ENCODE measurements at regions not wholly inside any gene's neighbourhood (a gene's known extent, or its start where the extent isn't known, plus 50 kb on each side); places are given as distances from the start of the nearest gene placed in this dataset.
A peak's percentile ranks its signal among the peaks of the same experiment; 100 is the strongest.

DNA sequence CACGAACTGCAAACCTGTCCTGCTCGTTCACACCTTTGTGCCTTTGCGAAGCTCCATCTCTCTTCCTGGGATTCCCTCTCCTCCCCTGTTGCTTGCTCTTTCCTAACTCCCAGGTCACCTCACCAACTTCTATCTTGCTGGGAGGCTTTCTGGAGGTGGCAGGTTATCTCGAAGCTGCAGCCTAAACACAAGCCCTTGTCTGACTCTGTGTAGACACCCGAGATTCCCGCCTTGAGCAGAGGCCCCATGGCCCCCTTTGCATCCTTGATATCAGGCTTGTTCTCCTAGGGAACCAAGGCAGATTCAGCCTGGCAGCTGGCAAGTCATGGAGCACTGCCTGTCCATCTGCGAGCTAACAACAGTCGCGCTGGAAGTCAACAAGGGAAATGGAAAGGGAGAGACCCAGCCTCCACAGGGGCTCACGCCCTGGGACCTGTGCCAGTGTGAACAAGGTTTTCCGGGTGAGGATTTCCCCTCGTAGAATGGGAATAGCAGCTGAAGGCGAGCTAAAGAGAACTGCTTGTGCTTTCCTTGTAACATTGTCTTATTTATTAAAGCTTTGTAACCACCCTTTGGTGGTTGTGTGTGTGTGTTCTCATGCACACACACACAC lies 109.5 kb upstream of the JUN start:
- no peak for ATAC-seq

DNA sequence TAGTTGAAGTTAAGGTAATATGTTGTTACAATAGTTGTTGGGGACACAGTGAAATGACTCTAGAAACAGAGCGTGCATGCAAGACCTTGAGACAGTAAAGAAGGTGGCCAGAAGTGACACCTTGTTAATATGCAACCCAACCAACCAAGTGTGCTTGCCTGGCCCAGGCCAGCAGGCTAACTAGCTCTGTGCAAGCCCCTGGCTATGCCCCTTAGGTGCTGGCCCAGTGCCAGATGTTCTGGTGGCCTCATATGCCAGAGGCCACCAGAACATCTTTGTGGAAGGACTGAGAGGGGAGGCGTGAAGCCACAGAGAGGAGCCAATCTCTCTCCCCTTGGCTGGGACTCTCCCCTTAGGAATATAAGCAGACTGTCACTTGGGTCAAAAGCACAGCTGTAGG lies 111.2 kb upstream of the JUN start:
- no peak for ATAC-seq

DNA sequence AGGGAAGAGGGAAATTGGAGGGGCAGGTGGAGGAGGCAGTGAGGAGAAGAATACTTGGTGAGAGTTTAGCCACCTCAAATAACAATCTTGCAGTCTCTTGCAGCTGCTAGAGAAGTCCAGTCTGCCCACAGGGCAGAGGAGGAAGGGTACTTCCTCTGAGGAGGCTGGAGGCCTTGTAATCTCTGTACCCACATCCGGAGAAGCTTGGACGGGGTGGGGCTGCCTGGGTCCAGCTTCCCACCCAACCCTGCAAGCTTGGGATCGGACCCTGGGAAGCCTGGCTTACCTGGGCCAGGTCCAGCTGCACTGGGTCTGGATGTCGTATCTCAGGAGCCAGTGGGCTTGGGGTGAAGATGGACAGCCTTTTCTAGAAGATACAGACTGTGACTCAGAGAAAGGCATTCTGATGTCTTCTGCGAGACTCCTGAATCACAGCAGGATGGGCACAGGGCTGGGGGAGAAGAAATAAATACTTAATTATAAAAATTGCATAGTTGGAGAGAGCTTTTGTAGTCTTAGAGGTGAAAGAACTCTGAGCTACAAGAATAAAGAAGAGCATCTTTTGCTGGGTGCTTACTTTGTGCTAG lies 111.8 kb upstream of the JUN start:
- ATAC-seq: no peak

DNA sequence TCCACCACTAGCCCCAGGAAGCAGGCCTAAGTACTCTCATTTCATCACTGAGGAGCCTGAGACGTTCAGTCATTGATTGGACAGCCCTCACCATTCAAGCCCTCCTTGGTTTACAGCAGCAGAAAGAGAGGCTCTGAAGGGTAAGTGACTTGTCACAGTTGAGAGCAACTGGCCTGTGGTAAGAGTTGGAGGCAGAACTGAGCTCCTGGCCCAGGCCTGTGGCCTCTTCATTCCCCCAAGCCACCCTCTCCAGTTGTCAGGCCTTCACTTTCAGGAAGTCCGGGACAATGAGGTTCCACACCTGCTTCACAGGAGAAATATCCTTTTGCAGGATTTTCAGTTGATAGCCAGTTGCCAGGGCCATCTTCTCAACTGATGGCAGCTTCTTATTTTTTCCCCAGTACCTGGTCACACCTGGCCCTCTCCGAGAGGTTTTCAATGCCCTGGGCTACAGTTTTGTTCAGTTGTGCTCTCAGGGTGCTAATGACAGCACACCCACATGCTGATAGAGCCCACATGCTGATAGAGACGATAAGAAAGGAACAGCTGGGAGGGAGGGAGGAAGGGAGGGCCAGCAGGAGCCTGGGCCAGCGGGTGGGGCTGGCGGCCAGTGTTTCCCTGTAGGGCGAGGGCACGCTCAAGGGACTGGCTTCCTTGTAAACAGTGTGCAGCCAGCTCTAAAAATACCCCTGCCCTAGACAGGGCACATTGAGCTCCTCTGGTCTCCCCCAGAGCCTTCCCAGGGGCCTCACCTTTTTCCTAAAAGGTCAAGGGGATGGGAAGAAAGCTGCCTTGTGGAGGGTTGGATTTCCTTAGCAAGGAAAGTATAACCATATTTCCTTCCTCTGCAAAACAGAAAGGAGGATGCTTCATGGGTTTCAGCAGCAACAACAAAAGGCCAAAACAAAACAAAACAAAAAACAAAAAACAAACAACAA lies 112.7 kb upstream of the JUN start:
- ATAC-seq: no peak

DNA sequence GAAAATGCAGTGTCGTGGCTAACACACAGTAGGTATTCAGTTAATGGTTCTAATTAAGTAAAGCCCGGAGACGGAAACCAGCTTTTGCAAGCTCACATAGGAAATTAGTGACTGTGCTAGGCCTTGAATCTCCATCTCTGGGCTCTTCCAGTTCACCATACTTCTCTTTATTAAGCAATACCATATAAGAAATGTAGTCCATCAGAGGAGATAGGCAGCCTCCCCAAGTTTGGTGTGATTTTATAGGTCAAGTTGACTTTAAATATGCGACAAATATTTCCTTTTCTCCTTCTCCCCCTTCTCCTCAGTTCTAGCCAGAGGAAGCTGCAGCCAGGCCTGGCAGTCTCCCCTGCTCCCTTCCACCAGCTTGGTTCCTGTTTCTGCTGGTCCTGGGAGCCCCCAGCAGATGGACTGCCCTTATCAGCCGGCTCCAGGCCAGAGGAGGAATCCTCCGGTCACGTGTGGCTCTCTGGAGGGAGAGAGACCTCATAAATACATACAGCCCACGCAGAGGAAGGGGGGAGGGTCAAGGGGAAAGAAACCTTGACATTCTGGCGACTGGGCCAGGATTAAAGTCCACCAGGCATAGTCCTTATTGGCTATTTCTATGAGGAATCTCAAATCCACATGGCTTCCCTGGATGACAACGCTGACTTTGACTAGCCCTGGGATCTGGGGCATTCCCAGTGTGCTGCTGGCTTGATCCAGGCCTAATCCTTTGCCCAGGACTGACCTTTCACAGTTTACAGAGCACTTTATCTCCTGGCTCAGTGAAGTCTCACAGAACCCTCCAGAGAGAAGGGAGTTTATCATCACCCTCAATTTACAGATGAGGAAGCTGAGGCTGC lies 115.1 kb upstream of the JUN start:
- no peak for ATAC-seq

DNA sequence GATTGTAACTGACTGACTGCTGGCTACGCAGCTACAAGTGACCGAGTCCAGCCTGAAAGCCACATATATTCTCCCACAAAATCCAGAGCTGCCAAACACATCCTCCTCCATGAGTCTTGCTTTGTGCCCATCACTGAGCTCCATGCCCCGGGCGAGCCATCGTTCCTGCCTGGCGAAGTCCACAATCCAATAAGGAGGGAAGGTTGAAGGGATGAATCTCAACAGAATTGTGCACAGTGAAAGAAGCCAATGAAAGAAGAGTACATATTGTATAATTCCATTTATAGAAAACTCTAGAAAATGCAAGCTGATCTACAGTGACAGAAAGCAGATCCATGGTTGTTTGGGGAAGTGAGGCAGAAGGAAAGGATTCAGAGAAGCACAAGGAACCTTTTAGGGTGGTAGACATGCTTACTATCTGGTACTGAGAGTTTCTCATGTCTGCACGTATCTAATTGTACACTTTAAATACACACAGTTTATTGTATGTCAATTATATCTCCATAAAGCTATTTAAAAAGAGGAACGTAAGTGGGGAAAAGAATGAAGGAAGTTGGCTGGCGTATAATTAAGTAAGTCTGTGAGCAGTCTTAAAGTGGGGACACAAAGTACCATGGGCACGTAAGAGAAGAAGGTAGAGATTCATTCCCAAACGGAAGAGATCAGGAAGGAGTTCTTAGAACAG lies 115.9 kb upstream of the JUN start:
- ATAC-seq: no peak

DNA sequence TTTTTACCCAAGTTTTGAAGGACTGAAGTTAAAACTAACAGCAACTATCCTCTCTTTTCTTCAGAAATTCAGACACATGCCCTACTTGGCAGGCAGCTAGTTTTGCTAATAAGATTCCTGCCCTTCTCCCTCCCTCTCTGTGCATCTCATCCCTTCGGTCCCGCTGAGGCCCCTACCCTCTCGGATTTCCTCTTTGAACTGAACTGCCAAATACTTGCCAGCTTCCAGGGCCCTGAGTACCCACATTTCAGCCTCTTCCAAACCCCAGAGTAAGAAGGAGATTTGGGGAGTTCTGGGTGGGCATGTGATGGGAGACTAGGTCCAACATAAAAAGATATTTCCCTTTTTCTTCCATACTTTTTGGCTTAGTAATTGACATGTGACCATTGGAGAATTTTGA lies 116.5 kb upstream of the JUN start:
- no peak for ATAC-seq

DNA sequence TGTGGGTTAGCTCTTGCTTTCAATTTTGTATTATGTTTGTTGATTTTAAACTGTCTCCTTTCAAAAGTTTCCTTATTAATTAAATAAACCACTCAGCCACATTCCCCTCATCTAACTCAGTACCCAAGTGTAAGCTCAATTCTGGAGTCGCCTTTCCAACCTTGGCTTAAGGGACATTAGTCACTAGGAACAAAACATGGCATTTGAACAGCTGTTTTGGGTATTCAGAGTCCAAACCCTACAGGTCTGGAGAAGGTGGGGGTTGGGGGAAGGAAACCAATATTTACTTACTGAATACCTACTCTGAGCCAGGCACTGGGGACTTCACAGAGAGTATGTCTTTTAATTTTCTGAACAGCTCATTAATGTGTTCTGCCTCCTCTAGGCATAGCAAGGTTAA lies 117.2 kb upstream of the JUN start:
- no peak for ATAC-seq

DNA sequence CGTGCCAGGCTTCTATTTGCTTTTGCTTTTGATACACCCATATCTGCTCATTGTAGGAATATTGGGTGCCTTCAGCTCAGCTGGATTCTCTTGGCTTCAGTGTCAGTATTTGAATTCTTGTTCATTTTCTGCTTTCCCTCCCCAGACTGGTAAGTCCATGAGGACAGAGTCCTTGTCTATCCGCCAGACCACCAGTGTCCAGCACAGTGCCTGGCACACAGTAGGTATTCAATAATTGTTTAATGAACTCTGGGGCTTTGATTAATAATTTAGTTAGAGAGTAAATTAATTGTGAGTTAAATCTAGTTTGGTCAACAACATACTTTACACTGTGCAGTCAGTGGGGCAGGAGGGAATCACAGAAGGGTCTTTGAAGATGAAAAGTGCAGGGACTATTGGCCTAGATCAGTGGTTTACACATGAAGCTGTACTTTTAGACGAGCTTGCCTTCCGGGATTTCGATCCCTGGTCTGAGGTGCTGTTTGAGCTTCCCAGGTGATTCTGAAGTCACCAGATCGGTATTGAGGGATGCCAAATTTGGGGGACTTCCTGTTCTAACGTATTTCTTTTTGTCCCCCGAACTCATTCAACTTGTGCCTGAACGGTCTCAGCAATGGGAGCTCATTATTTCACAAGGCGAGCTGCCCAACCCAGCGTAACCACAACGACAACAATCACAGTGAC lies 119.1 kb upstream of the JUN start:
- no peak for ATAC-seq

DNA sequence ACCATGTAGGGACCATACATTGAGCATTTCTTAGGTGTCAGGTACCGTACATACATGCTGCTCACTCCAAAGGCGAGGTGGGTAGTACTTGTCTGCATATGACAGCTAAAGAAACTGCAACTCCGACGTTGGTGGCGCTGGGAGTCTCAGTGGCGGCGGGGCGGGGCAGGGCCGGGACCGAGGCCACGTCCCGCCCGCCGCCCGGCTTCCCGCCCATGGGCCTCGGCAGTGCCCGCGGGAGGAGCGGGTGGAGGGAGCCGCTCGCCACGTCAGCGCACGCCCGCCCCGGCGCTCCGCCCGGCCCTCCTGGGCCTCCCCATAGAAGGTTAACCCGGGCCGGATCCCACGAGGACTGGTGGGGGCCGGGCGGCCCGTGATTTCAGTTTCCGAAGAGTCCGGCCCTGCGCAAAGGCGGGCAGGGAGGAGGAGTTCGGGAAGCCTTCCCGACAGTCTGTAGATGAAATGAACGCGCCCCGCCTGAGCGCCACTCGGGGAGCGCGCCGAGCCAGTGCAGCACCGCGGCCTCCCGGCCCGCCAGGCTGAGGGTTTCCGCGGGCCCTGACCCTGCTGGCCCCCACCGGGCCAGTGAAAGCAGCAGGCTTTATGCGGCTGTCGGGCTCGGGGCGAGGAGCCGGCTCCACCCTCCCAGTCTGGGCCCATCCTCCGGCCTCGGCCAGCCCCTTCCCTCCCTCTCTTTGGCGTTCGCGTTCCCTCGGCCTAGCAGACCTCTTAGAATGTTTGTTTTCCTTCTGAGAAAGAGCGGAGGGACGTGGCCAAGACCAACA lies 119.9 kb upstream of the JUN start:
- ATAC-seq: peak; percentile 91 to 94

DNA sequence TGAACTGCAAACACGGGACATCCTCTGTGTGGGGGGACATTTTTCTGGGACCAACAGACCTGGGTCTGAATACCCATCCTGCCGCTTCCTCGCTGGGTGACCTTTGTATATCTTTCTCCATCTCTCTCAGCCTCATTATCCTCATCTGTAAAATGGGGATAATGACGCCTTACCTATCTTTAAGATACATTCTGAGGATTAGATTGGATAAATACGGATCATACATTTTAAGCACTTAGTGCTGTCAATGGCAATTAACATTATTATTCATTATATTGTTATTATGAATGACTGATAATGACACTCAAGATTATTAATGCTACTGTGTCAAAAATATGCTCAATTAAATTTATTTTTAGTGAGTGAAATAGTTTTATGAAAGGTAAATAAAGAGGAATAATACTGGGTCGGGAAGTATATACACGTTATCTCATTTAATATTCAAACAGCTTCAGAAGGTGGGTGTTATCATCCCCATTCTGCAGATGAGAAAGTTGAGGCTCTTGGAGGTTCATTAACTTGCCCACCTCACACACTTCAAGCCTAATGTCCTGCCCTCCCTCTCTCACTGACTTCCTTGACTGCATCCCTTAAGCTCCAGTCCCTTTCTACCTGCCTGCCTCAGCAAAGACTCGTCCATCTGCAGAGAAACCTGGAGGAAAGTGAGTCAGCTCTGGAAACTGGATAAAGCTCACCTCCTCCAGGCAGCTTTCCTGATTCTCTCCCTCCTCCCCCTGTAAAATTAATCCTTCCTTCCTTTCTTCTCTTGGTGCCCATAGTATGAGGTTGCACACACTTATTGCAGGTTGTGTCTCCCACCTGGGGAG lies 120.7 kb upstream of the JUN start:
- ATAC-seq: no peak

DNA sequence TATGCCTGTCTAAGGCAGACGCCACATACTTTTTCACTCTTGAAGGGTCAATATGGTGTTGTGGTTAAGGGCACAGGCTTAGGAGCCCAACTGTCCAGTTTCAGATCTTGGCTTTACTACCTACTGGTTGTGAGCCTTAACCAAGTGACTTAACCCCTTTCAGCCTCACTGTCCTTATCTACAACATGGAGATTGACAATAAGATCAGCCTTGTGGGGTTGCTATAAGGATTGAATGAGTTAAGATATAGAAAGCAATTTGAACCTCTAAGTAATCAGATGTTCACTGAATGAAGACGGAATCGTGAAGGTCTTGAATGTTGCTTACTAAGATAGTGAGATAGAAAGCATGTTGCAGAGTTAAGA lies 121.3 kb upstream of the JUN start:
- ATAC-seq: no peak

DNA sequence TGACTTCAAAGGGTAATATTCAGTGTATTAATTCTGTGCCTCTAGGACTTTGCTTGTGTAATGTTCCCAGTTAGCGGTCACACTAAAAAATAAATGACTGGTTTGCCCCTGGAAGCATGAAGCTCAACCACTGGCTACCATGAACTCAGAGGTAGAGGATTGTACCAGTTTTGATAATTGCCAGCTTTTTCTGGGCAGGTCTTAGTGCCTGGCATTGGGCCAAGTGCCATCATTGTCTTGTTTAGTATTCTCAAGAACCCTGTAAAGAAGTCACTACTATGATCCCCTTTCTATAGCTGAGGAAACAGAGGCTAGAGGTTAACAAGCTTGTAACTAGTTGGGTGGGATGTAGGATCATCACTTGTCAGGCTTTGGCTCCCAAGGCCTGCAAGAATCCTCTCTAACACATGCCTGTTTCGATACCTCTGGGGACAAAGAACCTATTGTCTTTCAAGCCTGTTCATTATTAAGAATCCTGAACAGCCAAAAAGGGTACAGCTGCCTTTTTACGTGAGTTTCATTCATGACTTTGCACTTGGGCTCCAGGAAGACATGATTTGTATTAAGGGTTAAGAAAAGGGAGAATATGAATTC lies 121.9 kb upstream of the JUN start:
- no peak for ATAC-seq

DNA sequence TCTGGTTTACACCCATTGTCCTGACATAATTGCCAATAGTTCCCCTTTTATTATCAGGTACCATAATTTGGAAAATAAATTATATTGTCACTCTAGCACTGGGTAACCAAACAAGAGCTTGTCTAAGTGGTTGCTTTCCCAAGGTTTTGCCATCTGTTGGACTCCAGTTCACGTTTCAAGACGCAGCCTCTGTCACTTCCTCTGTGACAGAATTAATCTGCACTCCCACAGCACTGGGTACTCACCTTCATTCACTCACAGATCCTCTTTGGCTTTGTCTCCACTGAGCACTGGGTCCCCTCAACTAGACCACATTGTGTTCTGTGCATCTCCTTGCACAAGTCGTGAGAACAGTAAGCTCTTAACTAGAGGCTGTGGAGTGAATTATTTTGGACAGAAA lies 123.6 kb upstream of the JUN start:
- ATAC-seq: no peak

DNA sequence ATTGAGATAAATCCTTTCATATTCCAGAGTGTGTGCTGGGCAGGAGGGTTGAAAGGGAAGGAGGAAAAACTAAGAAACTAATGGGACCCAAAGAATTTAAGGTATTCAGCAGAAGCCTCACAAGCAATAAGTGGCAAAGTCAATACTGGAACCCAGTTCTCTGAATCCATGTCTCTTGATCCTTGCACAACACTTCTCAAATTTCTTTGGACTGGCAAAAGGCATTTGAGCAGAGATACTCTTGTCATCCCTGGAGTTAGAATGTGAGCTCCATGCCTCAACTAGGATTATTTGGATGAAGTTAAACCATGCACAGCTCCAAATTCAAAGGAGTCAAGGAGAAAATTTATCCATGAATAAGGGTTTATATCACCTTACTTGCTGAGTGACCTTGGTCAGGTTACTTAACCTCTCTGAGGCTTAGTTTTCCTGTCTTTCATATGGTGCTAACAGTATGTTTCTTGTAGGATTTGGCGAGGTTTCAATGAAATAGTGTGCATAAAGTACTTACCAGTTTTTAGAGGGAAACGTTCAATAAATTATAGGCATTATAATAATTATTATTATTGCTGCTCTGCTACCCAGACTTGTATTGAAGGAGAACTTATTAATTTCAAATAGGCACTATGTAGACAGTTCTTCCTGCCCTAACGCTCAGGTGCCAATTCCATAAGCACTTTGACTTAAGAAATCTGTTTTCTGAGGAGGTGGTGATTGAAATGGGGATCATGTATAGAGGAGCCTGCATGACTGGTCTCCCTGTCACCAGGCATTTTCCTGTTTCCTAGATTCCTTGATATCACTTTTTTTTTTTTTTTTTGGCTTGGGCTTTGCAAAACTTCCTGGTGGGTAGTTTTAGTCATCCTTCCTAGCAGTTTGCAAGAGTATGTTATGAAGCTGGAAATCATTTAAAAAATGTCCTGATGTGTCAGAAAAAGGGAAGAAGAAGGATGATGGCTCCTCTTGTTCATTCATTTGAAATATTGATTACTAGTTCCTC lies 125.0 kb upstream of the JUN start:
- ATAC-seq: no peak

DNA sequence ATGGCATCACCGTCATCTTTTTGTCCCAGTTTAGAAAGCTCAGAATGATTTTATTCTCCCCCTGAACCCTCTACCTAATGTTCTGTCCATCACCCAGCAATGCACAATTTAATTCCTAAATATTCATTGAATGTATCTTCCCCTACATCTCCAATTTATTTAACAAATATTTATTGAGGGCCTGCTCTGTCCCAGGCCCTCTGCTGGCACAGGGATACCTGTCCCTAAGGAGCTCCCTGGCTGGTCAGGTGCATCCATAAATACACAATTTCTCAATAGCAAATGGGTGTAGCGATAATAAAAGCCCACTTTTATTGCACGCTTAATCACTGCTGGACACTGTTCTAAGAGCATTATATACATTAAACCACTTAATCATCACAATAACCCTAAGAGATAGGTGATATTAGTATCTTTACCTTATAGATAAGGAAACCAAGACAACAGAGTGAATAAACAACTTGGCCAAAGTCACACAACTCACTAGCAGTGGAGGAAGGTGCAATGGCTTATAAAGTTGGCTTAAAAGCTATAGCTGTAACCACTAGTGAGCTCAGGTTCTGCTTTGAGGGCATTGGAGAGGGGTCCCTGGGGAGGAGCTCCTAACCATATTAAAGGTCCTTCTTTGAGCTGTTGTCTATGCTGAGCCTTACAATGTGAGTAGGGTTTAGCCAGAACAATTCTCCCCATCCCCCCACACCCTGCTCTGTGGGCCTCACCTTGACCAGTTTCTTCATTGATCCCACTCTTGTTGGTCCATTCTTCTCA lies 126.3 kb upstream of the JUN start:
- ATAC-seq: no peak

DNA sequence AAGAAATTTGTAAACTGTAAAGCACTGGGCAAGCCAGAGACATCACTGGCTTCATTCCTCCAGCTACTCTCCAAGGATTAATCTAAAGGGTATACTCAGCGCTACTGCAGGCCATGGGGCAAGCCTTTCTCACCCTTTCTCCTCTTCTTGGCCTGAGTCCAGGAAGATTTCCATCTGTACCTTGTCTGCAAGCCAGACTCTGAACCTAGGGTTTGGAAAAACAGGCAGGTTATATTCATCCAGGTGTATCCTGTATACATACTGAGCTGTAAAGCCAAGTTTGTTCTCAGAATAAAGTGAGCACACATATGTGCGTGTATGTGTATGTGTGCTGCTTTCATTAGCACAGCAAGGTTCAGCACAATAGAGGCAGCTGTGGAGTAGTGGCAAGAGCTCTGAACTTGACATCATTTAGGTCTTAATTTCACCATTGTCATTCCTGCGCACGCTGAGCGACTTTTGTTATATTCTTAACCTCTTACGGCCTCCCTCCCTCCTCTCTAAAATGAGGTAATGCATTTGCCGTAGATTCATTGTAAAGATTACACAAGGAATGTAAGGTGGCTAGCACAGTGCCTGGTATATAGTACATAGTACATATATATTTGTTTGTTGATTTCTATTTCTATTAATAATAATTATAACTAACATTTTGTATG lies 128.1 kb upstream of the JUN start:
- ATAC-seq: no peak
